Astrocyte (in vitro differentiated cells and primary cell): ENCODE measurements at regions not wholly inside any gene's neighbourhood (a gene's known extent, or its start where the extent isn't known, plus 50 kb on each side); places are given as distances from the start of the nearest gene placed in this dataset.

Experiments used
- EZH2 ChIP-seq: IDR thresholded peaks from 2 replicates; pipeline ENCODE4 v1.6.1; 2012; ENCODE audit warnings: mild to moderate bottlenecking, low read length, inconsistent platforms; ENCODE audit not compliant: insufficient read depth
- TF ChIP-seq, protein P1 (sequence below): IDR thresholded peaks from 2 replicates; pipeline ENCODE4 v1.5.1; 2011; ENCODE audit warnings: low read depth, mild to moderate bottlenecking, inconsistent platforms, low read length, moderate library complexity; ENCODE audit not compliant: insufficient read depth

DNA sequence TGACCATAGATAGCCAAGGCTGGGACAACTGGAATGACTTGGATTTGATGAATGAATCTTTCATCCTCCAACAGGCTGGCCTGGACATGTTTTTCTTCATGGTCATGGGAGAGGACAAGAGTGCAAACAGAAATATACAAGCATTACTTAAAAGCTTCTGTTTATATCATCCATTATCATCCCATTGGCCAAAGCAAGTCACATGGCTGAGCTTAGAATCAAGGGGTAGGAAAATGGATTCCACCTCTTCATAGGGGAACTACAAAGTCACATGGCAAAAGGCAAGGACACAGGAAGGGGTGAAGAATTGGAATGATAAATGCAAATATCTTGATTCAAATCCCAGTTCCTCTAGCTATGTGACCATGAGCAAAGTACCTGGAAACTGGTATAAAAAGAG is 90.2 kb upstream of the BARHL2 start:
- TF ChIP-seq, protein P1, sequence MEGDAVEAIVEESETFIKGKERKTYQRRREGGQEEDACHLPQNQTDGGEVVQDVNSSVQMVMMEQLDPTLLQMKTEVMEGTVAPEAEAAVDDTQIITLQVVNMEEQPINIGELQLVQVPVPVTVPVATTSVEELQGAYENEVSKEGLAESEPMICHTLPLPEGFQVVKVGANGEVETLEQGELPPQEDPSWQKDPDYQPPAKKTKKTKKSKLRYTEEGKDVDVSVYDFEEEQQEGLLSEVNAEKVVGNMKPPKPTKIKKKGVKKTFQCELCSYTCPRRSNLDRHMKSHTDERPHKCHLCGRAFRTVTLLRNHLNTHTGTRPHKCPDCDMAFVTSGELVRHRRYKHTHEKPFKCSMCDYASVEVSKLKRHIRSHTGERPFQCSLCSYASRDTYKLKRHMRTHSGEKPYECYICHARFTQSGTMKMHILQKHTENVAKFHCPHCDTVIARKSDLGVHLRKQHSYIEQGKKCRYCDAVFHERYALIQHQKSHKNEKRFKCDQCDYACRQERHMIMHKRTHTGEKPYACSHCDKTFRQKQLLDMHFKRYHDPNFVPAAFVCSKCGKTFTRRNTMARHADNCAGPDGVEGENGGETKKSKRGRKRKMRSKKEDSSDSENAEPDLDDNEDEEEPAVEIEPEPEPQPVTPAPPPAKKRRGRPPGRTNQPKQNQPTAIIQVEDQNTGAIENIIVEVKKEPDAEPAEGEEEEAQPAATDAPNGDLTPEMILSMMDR, result no peak
- TF ChIP-seq EZH2, result no peak
